ENCODE measurements at regions not wholly inside any gene's neighbourhood (a gene's known extent, or its start where the extent isn't known, plus 50 kb on each side); places are given as distances from the start of the nearest gene placed in this dataset.

DNA sequence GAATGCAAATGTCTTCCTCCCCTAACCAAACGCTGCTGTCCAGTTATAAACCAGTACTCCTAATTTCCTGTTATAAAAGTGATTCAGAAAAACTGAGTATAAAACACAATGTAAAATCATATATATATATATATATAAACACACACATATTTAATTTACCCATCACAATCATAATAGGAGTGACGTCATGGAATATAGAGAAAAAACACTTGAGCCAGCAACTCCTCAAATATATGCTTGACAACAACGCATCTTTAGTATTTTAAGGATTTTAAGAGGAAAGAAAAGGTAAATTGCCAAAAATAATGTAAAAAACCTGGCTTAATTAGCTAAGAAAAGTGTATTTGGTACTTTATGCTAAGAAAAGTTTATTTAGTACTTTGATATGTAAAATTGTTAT is 2701.7 kb downstream of the PCDH7 start:
- WGBS, 4 donors = 77 to 84% (median 81%) methylated on average over 3 of the region's 3 CpGs
- Histone ChIP-seq H3K27me3 (no peaks in the 10 kb centered on the region), H3K4me3 (no peak overlapping the region), H3K27ac (no peak overlapping the region), H3K36me3 (replicated peaks in 1 of 2) (no peaks in the 10 kb centered on the region), H3K4me1 (replicated peaks in 1 of 2) (no peaks in the 10 kb centered on the region), H3K9me3 (replicated peaks in 1 of 3) (no peaks in the 10 kb centered on the region)
- TF ChIP-seq, protein P1, sequence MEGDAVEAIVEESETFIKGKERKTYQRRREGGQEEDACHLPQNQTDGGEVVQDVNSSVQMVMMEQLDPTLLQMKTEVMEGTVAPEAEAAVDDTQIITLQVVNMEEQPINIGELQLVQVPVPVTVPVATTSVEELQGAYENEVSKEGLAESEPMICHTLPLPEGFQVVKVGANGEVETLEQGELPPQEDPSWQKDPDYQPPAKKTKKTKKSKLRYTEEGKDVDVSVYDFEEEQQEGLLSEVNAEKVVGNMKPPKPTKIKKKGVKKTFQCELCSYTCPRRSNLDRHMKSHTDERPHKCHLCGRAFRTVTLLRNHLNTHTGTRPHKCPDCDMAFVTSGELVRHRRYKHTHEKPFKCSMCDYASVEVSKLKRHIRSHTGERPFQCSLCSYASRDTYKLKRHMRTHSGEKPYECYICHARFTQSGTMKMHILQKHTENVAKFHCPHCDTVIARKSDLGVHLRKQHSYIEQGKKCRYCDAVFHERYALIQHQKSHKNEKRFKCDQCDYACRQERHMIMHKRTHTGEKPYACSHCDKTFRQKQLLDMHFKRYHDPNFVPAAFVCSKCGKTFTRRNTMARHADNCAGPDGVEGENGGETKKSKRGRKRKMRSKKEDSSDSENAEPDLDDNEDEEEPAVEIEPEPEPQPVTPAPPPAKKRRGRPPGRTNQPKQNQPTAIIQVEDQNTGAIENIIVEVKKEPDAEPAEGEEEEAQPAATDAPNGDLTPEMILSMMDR (IDR thresholded peaks at IDR 0.05) = no peak
- TF ChIP-seq POLR2A (IDR thresholded peaks at IDR 0.05) = no peak
- intact Hi-C loops (cut with DNase I) = no loop called here
- DNase-seq = no peak

DNA sequence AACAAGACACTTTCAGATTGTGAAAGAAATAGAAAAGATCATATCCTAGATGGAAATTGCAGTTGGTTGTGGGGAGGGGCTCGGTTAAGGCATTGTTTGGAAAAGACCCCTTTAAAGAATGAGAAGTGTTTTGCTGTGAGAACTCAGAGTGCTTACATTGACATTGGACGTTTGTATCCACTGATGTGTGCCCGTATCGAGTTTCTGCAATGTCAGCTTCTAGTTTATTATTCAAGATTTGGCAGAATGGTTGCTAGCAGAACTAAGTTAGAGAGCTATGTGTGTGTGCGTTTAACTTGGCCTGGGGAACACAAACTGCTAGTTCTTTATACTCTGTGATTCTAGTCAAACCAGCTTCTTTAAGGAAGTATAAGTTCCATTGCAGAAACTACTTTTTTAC is 2702.5 kb downstream of the PCDH7 start:
- Histone ChIP-seq H3K36me3 (replicated peaks in 1 of 2) (no peaks in the 10 kb centered on the region), H3K4me3 (no peak overlapping the region), H3K9me3 (replicated peaks in 1 of 3) (no peaks in the 10 kb centered on the region), H3K27ac (no peak overlapping the region), H3K27me3 (no peaks in the 10 kb centered on the region), H3K4me1 (replicated peaks in 1 of 2) (no peaks in the 10 kb centered on the region)
- WGBS, 4 donors = 47 to 53% (median 50%) methylated on average over 5 of the region's 5 CpGs
- intact Hi-C loops (cut with DNase I) = no loop called here
- TF ChIP-seq, protein P1 (IDR thresholded peaks at IDR 0.05) = no peak
- TF ChIP-seq POLR2A (IDR thresholded peaks at IDR 0.05) = no peak
- DNase-seq = no peak

DNA sequence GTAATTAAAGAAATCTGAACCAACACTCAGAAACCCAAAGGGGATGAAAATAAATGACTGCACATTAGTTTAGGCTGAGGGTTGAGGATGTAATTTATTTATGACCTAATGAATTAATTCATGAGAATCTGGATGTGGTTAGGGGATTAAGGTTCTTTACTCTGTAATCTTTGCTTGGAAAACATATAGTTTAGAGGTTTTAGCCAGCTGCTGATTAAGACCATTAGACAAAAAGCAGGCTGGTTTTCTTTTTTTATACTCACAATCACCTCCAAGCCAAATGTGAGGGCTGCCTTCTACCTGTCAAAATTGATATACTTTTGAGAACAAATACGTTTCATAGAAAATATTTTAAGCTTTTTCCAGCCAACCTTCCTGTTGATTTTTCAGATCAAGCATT is 2705.8 kb downstream of the PCDH7 start:
- TF ChIP-seq POLR2A (IDR thresholded peaks at IDR 0.05) = no peak
- TF ChIP-seq, protein P1 (IDR thresholded peaks at IDR 0.05) = no peak

DNA sequence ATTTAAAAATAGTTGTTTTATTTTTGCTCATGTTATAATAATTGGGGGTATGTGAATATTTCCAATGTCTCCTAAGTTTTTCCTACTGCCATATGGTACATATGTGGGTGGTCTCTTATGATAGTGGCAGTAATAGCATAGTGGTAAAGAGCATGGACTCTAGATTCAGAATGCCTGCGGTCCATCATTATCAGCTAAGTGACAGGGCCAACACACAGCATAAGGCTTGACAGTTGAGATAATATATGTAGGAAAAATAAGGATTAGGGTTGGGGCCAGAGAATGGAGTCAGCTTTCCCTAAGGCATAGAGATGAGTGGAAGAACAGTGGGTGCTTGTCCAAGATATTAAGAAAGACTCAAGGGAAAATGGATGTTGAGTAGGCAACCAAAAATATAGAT is 2707.5 kb downstream of the PCDH7 start:
- no peaks in the 10 kb centered on the region for H3K27me3 ChIP-seq
- intact Hi-C loops (cut with DNase I) = no loop called here
- no peaks in the 10 kb centered on the region for H3K9me3 ChIP-seq (replicated peaks in 1 of 3)
- no peak overlapping the region for H3K4me3 ChIP-seq
- 66 to 86% (median 74%) methylated on average over 1 of the region's 1 CpG for WGBS, 4 donors
- H3K4me1 ChIP-seq (replicated peaks in 1 of 2) = no peaks in the 10 kb centered on the region
- H3K27ac ChIP-seq = no peak overlapping the region
- H3K36me3 ChIP-seq (replicated peaks in 1 of 2) = no peaks in the 10 kb centered on the region
- TF ChIP-seq POLR2A (IDR thresholded peaks at IDR 0.05) = no peak
- TF ChIP-seq, protein P1 (IDR thresholded peaks at IDR 0.05) = no peak
- no peak for DNase-seq

More for the DNA sequence above, 2705.8 kb downstream of the PCDH7 start:
- Histone ChIP-seq H3K27ac (no peak overlapping the region), H3K36me3 (replicated peaks in 1 of 2) (no peaks in the 10 kb centered on the region), H3K4me1 (replicated peaks in 1 of 2) (no peaks in the 10 kb centered on the region), H3K9me3 (replicated peaks in 1 of 3) (no peaks in the 10 kb centered on the region), H3K27me3 (no peaks in the 10 kb centered on the region), H3K4me3 (no peak overlapping the region)
- no peak for DNase-seq
- intact Hi-C loops (cut with DNase I) = no loop called here
- WGBS, 4 donors = 45 to 57% (median 50%) methylated on average over 1 of the region's 1 CpG

Data from adrenal gland (tissue), 9 donors.